ENCODE measurements at regions not wholly inside any gene's neighbourhood (a gene's known extent, or its start where the extent isn't known, plus 50 kb on each side); places are given as distances from the start of the nearest gene placed in this dataset.

DNA sequence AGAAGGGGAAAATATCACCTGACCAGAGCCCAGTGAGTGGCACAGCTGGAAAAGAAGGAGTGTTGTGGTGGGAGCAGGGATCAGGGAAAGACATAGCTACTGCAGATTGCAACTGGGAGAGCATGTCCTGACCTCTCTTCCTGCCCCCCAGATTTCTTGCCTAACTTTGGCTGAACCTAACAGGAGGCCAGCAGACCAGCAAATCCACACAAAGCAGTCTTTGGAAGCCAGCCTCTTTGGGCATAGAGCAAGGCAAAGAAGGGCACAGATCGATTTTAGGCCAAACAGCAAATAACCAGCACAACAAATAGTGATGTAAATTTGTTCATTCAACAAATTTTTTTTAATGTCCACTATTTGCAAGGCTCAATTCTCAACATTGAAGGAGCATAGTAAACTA, 433.2 kb upstream of the GHITM start:
- Histone ChIP-seq H3K27me3 (replicated peaks; ENCODE audit: control insufficient read depth, insufficient read depth, low read length) (no peaks in the 10 kb centered on the region), H3K36me3 (ENCODE audit: control insufficient read depth, insufficient read depth, low read length, severe bottlenecking) (no peaks in the 10 kb centered on the region), H3K9me3 (ENCODE audit: control insufficient read depth, low read length) (peaks cover 4% of the 10 kb centered on the region), H3K9ac (ENCODE audit: low read length) (no peak overlapping the region), H3K4me3 (ENCODE audit: low read length) (no peak overlapping the region), H3K4me1 (ENCODE audit: control insufficient read depth, insufficient read depth, low read length) (no peaks in the 10 kb centered on the region)
- no peak for DNase-seq (ENCODE audit: low read depth)

DNA sequence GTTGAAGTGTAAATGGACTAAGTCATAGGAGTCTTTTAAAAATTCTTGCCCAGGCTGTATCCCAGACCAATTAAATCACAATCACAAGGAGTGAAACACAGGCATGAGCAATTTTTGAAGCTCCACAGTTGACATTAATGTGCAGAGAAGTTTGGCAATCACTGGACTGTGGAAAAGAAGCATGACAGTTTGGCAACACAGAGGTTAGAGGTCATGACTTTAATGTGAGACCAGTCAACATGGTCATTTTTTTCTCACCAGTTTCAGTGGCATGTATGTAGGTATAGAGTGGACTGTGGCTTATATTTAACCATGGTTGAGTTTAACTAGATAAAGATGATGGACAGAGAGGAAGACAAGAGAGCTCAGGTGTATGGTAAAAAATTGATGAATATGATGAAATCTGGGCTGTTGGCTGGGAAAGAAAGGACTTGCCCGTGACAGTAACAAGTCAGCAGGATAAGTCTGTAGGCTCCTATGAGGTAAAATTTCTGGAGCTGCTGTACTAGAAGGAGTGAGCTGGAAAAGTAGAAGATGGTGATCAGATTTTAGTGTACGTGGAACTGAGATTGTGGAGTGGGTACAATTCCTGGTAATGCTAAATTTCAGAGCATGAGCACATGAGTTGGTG, 432.2 kb upstream of the GHITM start:
- H3K4me3 ChIP-seq (ENCODE audit: low read length) = no peak overlapping the region
- peaks cover 4% of the 10 kb centered on the region for H3K9me3 ChIP-seq (ENCODE audit: control insufficient read depth, low read length)
- no peak overlapping the region for H3K9ac ChIP-seq (ENCODE audit: low read length)
- no peaks in the 10 kb centered on the region for H3K36me3 ChIP-seq (ENCODE audit: control insufficient read depth, insufficient read depth, low read length, severe bottlenecking)
- H3K27me3 ChIP-seq (replicated peaks; ENCODE audit: control insufficient read depth, insufficient read depth, low read length) = no peaks in the 10 kb centered on the region
- no peak for DNase-seq (ENCODE audit: low read depth)
- no peaks in the 10 kb centered on the region for H3K4me1 ChIP-seq (ENCODE audit: control insufficient read depth, insufficient read depth, low read length)

DNA sequence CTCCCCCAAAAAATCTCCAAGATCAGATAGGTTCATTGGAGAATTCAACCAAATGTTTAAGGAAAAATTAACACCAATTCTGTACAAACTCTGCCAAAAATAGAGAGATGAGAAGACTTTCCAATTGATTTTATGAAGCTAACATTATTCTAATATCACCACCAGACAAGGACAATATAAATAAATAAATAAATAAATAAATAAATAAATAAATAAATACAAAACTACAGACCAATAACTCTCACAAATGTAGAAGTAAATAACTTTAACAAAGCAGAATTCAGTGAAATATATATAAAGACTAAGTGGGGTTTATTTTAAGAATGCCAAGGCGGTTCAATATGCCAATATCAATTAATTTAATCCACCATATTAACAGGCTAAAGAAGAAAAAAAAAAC, 425.9 kb upstream of the GHITM start:
- no peaks in the 10 kb centered on the region for H3K4me1 ChIP-seq (ENCODE audit: control insufficient read depth, insufficient read depth, low read length)
- no peaks in the 10 kb centered on the region for H3K9me3 ChIP-seq (ENCODE audit: control insufficient read depth, low read length)
- no peaks in the 10 kb centered on the region for H3K36me3 ChIP-seq (ENCODE audit: control insufficient read depth, insufficient read depth, low read length, severe bottlenecking)
- H3K9ac ChIP-seq (ENCODE audit: low read length) = no peak overlapping the region
- H3K4me3 ChIP-seq (ENCODE audit: low read length) = no peak overlapping the region
- DNase-seq (ENCODE audit: low read depth) = no peak
- no peaks in the 10 kb centered on the region for H3K27me3 ChIP-seq (replicated peaks; ENCODE audit: control insufficient read depth, insufficient read depth, low read length)

- H3K36me3 ChIP-seq (ENCODE audit: control insufficient read depth, insufficient read depth, low read length, severe bottlenecking) = no peaks in the 10 kb centered on the region
- H3K27me3 ChIP-seq (replicated peaks; ENCODE audit: control insufficient read depth, insufficient read depth, low read length) = no peaks in the 10 kb centered on the region
- H3K9ac ChIP-seq (ENCODE audit: low read length) = no peak overlapping the region
- H3K4me1 ChIP-seq (ENCODE audit: control insufficient read depth, insufficient read depth, low read length) = no peaks in the 10 kb centered on the region
- H3K9me3 ChIP-seq (ENCODE audit: control insufficient read depth, low read length) = peaks cover 3% of the 10 kb centered on the region
- DNase-seq (ENCODE audit: low read depth) = no peak
- no peak overlapping the region for H3K4me3 ChIP-seq (ENCODE audit: low read length)
These were observed 416.2 kb upstream of the GHITM start for GRCh38 chr10:83723080-83723479.

DNA sequence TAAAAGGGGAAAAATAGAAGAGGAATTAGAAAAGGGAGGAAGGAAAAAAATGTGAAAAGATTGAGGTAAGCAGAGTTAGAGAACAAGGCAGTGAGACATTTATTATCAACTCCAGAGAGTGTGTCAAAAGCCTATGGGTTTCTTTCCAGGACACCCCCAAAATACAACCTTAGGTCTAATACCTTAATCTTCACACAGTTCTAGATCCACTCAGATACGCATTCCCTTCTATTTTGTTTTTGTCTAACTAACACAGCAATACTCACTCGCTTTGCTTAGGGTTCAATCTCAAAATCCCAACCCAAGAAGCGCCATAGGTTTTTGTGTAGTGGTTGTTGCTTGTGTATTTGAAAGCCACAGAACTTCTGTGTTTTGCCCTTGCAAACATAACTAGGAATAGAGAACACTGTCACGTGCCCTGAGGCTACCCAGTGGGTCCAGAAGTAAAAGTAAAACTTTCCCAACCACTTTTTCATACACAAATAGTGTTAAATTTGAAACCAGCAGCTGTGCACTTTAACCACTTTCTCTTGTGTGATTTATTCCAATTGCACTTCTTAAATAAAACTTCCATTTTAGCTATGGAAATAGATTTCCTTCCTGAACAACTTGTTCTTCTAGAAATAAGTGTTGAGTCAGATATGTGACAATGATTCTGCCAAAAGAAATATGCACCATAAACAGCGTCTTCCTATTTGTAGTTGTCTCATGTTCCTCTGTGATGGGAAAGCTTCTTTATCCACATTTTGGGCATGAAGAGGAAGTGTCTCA, 414.7 kb upstream of the GHITM start:
- H3K9me3 ChIP-seq (ENCODE audit: control insufficient read depth, low read length) = peaks cover 3% of the 10 kb centered on the region
- H3K27me3 ChIP-seq (replicated peaks; ENCODE audit: control insufficient read depth, insufficient read depth, low read length) = no peaks in the 10 kb centered on the region
- H3K36me3 ChIP-seq (ENCODE audit: control insufficient read depth, insufficient read depth, low read length, severe bottlenecking) = no peaks in the 10 kb centered on the region
- no peak overlapping the region for H3K4me3 ChIP-seq (ENCODE audit: low read length)
- no peaks in the 10 kb centered on the region for H3K4me1 ChIP-seq (ENCODE audit: control insufficient read depth, insufficient read depth, low read length)
- no peak overlapping the region for H3K9ac ChIP-seq (ENCODE audit: low read length)
- peak; percentile 1 for DNase-seq (ENCODE audit: low read depth)

- no peak for DNase-seq (ENCODE audit: low read depth)
- peaks cover 3% of the 10 kb centered on the region for H3K9me3 ChIP-seq (ENCODE audit: control insufficient read depth, low read length)
- H3K4me1 ChIP-seq (ENCODE audit: control insufficient read depth, insufficient read depth, low read length) = no peaks in the 10 kb centered on the region
- no peaks in the 10 kb centered on the region for H3K36me3 ChIP-seq (ENCODE audit: control insufficient read depth, insufficient read depth, low read length, severe bottlenecking)
- H3K27me3 ChIP-seq (replicated peaks; ENCODE audit: control insufficient read depth, insufficient read depth, low read length) = no peaks in the 10 kb centered on the region
- no peak overlapping the region for H3K9ac ChIP-seq (ENCODE audit: low read length)
- no peak overlapping the region for H3K4me3 ChIP-seq (ENCODE audit: low read length)
These were observed 413.7 kb upstream of the GHITM start for GRCh38 chr10:83725567-83725966.

- Histone ChIP-seq H3K4me3 (ENCODE audit: low read length) (no peak overlapping the region), H3K9me3 (ENCODE audit: control insufficient read depth, low read length) (peaks cover 27% of the 10 kb centered on the region), H3K9ac (ENCODE audit: low read length) (no peak overlapping the region), H3K4me1 (ENCODE audit: control insufficient read depth, insufficient read depth, low read length) (no peaks in the 10 kb centered on the region), H3K36me3 (ENCODE audit: control insufficient read depth, insufficient read depth, low read length, severe bottlenecking) (no peaks in the 10 kb centered on the region), H3K27me3 (replicated peaks; ENCODE audit: control insufficient read depth, insufficient read depth, low read length) (no peaks in the 10 kb centered on the region)
- DNase-seq (ENCODE audit: low read depth) = no peak
These were observed 405.0 kb upstream of the GHITM start for GRCh38 chr10:83734278-83734677.

GRCh38 chr10:83736008-83736407, 403.3 kb upstream of the GHITM start:
- Histone ChIP-seq H3K27me3 (replicated peaks; ENCODE audit: control insufficient read depth, insufficient read depth, low read length) (no peaks in the 10 kb centered on the region), H3K9me3 (ENCODE audit: control insufficient read depth, low read length) (peaks cover 31% of the 10 kb centered on the region), H3K9ac (ENCODE audit: low read length) (no peak overlapping the region), H3K36me3 (ENCODE audit: control insufficient read depth, insufficient read depth, low read length, severe bottlenecking) (no peaks in the 10 kb centered on the region), H3K4me3 (ENCODE audit: low read length) (no peak overlapping the region), H3K4me1 (ENCODE audit: control insufficient read depth, insufficient read depth, low read length) (no peaks in the 10 kb centered on the region)
- no peak for DNase-seq (ENCODE audit: low read depth)

GRCh38 chr10:83750604-83751003, 388.7 kb upstream of the GHITM start:
- Histone ChIP-seq H3K9ac (ENCODE audit: low read length) (no peak overlapping the region), H3K4me1 (ENCODE audit: control insufficient read depth, insufficient read depth, low read length) (no peaks in the 10 kb centered on the region), H3K9me3 (ENCODE audit: control insufficient read depth, low read length) (peaks cover 47% of the 10 kb centered on the region), H3K27me3 (replicated peaks; ENCODE audit: control insufficient read depth, insufficient read depth, low read length) (no peaks in the 10 kb centered on the region), H3K36me3 (ENCODE audit: control insufficient read depth, insufficient read depth, low read length, severe bottlenecking) (no peaks in the 10 kb centered on the region), H3K4me3 (ENCODE audit: low read length) (no peak overlapping the region)
- DNase-seq (ENCODE audit: low read depth) = no peak

GRCh38 chr10:83753490-83753889, 385.8 kb upstream of the GHITM start:
- H3K4me1 ChIP-seq (ENCODE audit: control insufficient read depth, insufficient read depth, low read length) = no peaks in the 10 kb centered on the region
- no peak overlapping the region for H3K9ac ChIP-seq (ENCODE audit: low read length)
- H3K9me3 ChIP-seq (ENCODE audit: control insufficient read depth, low read length) = peaks cover 58% of the 10 kb centered on the region
- no peaks in the 10 kb centered on the region for H3K27me3 ChIP-seq (replicated peaks; ENCODE audit: control insufficient read depth, insufficient read depth, low read length)
- H3K36me3 ChIP-seq (ENCODE audit: control insufficient read depth, insufficient read depth, low read length, severe bottlenecking) = no peaks in the 10 kb centered on the region
- H3K4me3 ChIP-seq (ENCODE audit: low read length) = no peak overlapping the region
- DNase-seq (ENCODE audit: low read depth) = no peak

GRCh38 chr10:83754857-83755256, 384.5 kb upstream of the GHITM start:
- peaks cover 47% of the 10 kb centered on the region for H3K9me3 ChIP-seq (ENCODE audit: control insufficient read depth, low read length)
- no peaks in the 10 kb centered on the region for H3K4me1 ChIP-seq (ENCODE audit: control insufficient read depth, insufficient read depth, low read length)

More at GRCh38 chr10:83754857-83755256, 384.5 kb upstream of the GHITM start:
- H3K9ac ChIP-seq (ENCODE audit: low read length) = no peak overlapping the region
- H3K4me3 ChIP-seq (ENCODE audit: low read length) = no peak overlapping the region
- DNase-seq (ENCODE audit: low read depth) = no peak
- no peaks in the 10 kb centered on the region for H3K36me3 ChIP-seq (ENCODE audit: control insufficient read depth, insufficient read depth, low read length, severe bottlenecking)
- H3K27me3 ChIP-seq (replicated peaks; ENCODE audit: control insufficient read depth, insufficient read depth, low read length) = no peaks in the 10 kb centered on the region
